GM18508 (cell line): ENCODE measurements at regions not wholly inside any gene's neighbourhood (a gene's known extent, or its start where the extent isn't known, plus 50 kb on each side); places are given as distances from the start of the nearest gene placed in this dataset.

ENCODE experiments used
- ATAC-seq: cut with Tn5 transposase; IDR thresholded peaks from one replicate; pipeline ENCODE4 v1.9.1; 2021; ENCODE audit warnings: moderate number of reproducible peaks; ENCODE audit not compliant: insufficient read depth, unreplicated experiment

- ATAC-seq: no peak
Measured at GRCh38 chr6:20312606-20313005, 89.1 kb upstream of the E2F3 start.

DNA sequence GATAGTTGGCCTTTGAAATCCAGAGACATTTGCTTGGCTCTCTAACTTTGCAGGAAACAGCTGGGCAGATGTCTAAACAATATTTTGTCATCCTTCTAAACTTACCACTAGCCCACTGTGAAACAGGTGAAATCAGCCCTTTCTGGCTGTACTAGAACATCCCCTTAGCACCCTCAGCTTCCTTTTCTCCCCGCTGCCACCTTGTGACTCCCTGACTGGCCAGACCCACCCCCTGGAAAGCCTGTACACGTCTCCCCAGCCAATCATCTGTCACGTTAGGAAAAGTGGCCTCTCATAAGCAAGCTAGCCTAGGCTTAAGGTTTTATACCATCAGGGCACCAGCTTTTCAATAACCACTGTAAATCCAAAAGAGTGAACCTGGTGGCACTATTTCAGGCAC lies 88.6 kb upstream of the E2F3 start:
- no peak for ATAC-seq

GRCh38 chr6:20313960-20314530 lies 87.6 kb upstream of the E2F3 start:
- ATAC-seq: no peak

DNA sequence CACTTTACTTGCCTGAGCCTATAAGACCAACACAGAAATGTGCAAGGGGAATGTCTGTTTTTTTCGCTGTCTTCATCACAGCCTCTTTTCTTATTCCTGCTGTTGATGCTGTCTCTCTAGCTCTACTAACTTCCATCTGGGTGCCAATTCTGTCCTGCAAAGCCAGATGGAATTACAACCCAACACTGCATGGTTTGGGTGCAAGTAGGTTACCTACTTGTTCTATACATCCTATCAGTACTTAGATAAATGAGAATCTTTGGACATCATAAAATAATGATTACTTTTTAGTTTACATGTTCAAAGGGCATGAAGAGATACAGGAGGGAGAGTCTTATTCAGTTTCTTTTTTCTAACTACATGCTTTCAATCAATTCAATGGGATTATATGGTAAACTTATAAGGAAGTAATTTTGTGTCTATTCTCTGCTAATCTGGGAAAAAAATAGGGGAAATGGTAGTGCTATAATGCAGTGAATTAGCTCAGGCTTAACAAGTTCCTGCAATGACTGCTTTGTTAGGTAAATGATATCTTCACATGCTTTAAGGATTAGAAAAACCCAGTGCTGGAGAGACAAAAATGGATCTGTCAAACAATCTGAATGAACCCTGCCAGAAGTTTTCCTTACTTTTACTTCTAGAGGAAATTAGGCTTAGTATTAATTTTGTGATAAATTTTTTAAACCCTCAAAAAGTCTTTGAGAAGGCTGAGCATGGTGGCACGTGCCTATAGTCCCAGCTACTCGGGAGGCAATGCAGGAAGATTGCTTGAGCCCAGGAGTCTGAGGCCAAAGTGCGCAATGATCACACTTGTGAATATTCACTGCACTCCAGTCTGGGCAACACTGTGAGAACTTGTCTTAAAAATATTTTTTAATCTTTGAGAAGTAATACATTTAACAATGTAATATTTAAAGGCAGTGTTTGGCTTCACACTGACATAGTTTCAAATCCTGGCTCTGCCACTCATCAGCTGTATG lies 86.5 kb upstream of the E2F3 start:
- no peak for ATAC-seq

DNA sequence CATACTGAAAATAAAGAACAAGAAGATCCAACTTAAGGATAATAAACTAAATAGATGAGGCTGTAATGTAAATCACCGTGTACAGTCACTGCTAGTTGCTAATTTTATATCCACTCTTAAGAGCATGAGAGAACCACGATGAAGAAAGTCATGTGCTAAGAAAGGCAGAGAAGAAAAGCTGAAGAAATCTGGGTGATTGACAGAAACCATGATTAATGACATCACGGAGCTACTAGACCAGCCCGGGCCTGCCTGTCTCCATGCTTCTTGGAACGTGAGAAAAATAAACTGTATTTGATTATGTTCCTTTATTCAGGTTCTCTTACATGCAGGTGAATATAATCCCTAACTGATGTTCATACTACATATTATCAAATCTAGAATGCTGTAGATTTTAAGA lies 84.2 kb upstream of the E2F3 start:
- ATAC-seq: no peak

GRCh38 chr6:20318851-20319387 lies 82.8 kb upstream of the E2F3 start:
- no peak for ATAC-seq

- peak; percentile 99 for ATAC-seq
Measured at GRCh38 chr6:20319520-20320357, 81.9 kb upstream of the E2F3 start.

DNA sequence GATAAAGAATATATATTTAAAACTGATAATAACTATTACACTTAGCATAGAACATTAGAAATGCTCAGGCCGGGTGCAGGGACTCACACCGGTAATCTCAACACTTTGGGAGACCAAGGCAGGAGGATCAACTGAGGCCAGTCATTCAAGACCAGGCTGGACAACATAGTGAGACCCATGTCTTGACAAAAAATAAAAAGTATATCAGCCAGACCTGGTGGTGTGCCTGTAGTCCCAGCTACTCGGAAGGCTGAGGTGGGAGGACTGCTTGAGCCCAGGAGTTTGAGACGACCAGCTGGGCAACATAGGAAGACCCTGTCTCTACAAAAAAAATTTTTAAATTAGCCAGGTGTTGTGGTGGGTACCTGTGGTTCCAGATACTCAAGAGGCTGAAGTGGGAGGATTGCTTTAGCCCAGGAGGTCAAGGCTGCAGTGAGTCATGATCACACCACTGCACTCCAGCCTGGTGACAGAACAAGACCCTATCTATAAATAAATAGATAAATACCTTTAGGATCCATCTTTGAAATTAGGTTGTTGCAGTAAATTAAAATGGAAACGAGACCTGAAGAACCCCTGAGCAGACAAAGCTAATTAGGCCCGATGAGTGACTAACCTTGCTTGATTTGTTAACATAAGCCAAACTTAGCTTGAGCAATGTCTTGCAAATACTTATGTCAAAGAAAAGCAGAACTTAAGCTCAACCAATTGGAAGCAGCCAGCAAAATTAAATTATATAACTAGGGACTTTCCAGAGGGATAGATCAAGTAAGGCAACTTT lies 75.8 kb upstream of the E2F3 start:
- ATAC-seq: no peak

- no peak for ATAC-seq
Measured at GRCh38 chr6:20326422-20326728, 75.3 kb upstream of the E2F3 start.

GRCh38 chr6:20327141-20327540 lies 74.5 kb upstream of the E2F3 start:
- no peak for ATAC-seq

GRCh38 chr6:20328266-20328923 lies 73.3 kb upstream of the E2F3 start:
- no peak for ATAC-seq

DNA sequence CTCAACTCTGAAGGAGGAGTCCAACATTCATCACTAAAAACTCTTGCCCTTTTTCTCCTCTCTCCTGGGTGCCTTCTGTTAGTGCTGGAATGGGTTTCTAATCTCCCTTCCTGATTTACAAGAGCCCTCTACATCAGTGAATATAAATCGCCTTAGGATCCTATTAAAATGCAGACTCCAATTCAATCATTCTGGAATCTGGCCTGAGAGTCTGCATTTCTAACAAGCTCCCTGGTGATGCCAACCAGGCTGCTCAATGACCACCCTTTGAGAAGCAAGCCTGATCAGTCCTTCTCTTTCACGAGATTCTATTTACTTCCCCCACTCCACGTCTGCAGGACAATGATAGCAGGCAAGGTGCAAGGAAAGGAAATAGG lies 72.8 kb upstream of the E2F3 start:
- ATAC-seq: no peak

- no peak for ATAC-seq
Measured at GRCh38 chr6:20331042-20331441, 70.6 kb upstream of the E2F3 start.

GRCh38 chr6:20331625-20332024 lies 70.1 kb upstream of the E2F3 start:
- no peak for ATAC-seq

DNA sequence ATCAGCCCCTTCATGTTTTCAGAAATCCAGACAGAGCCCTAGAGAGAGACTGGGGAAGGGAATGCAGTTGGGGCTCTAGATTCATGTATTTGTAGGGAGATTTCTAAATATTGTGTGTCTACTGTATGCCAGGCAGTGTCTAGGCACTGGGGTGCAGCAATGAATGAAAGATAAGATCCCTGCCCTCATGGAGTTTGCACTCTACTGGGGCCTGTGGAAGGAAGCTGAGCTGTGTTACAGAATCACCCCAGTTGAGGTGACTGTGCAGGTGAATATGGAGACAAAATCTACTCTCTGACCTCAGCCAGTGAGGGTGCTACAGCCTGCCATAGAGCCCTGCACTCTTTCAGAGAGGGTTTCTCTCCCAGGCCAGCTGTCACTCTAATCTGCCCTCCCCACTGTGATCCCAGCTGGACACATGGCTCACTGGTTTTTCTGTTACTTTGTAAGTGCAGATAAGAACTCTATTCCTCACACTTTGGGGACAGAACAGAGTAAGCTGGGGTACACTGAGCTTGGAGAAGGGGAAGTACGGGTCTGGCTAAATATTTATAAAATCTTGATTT lies 69.2 kb upstream of the E2F3 start:
- ATAC-seq: no peak

- ATAC-seq: no peak
Measured at GRCh38 chr6:20333721-20334269, 67.9 kb upstream of the E2F3 start.

DNA sequence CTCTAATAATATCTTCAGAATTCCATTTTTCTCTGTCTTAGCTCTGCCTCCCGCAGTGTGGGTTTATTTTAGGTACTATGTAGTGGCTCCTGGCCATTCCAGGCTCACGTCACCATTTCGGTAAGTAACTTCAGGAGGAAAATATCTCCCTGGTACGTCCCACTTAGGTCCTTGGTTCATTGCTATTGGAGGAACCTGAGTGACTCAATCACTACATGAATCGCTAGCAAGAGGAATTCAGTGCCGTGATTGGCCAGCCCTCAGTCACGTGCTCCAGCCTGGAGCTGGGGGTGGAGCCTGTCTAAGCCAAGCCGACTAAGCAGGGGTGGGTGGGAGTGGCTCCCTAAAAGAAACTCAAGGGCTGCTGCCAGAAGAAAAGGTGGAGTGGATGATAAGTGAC lies 67.3 kb upstream of the E2F3 start:
- ATAC-seq: no peak

GRCh38 chr6:20334962-20335361 lies 66.7 kb upstream of the E2F3 start:
- ATAC-seq: no peak

DNA sequence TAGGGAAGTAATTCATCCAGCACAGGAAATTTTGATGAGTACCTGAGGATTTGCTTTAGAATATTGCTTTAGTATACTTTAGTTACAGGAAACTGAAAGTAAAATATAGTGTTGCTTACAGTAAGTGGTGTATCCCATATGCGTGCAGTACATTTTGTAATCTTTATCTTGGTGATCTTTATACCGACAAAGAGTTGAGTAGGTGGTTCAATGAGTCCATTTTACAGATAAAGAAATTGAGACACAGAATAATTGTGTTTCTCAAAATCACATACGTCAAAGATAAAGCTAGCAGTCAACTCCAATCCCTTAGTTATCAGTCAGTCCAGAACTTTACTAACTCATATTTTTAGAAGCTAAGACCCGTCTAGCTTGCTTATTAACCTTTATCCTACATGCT lies 65.8 kb upstream of the E2F3 start:
- no peak for ATAC-seq
